ENCODE measurements at regions not wholly inside any gene's neighbourhood (a gene's known extent, or its start where the extent isn't known, plus 50 kb on each side); places are given as distances from the start of the nearest gene placed in this dataset.

DNA sequence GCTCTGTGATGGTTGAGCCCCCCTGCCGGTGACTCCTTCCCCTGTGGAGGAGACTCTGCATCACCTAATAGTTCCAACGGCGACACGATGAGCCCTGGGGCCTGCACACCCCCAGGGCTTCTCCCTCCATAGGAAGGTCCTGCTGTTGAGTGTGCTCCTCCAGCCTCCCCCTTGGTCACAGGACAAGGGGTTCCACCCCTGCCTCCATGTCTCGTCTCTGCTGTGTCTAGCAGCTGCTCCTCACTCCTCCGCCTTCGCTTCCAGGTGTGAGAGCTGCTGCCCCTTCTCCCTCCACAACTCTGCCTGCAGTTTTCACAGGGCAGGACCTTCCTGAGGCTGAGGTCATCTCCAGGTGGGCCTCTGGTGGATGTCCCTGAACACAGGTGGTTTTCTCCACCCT lies 1416.1 kb downstream of the TBC1D22A start:
- 82 to 92% (median 85%) methylated on average over 7 of the region's 7 CpGs for WGBS, 4 donors
- no peak for TF ChIP-seq POLR2A (IDR thresholded peaks at IDR 0.05)
- TF ChIP-seq, protein P1, sequence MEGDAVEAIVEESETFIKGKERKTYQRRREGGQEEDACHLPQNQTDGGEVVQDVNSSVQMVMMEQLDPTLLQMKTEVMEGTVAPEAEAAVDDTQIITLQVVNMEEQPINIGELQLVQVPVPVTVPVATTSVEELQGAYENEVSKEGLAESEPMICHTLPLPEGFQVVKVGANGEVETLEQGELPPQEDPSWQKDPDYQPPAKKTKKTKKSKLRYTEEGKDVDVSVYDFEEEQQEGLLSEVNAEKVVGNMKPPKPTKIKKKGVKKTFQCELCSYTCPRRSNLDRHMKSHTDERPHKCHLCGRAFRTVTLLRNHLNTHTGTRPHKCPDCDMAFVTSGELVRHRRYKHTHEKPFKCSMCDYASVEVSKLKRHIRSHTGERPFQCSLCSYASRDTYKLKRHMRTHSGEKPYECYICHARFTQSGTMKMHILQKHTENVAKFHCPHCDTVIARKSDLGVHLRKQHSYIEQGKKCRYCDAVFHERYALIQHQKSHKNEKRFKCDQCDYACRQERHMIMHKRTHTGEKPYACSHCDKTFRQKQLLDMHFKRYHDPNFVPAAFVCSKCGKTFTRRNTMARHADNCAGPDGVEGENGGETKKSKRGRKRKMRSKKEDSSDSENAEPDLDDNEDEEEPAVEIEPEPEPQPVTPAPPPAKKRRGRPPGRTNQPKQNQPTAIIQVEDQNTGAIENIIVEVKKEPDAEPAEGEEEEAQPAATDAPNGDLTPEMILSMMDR (IDR thresholded peaks at IDR 0.05) = no peak
- no peaks in the 10 kb centered on the region for H3K4me1 ChIP-seq
- no peak overlapping the region for H3K27ac ChIP-seq
- no peaks in the 10 kb centered on the region for H3K36me3 ChIP-seq
- H3K27me3 ChIP-seq = peaks cover 0 to 16% (median 0%) of the 10 kb centered on the region in 9 donors
- DNase-seq (peak in 1 of 5 donors; percentile 22), ATAC-seq (no peak)
- no peak overlapping the region for H3K4me3 ChIP-seq
- intact Hi-C loops (cut with DNase I) = no loop called here
- H3K9me3 ChIP-seq = no peaks in the 10 kb centered on the region

DNA sequence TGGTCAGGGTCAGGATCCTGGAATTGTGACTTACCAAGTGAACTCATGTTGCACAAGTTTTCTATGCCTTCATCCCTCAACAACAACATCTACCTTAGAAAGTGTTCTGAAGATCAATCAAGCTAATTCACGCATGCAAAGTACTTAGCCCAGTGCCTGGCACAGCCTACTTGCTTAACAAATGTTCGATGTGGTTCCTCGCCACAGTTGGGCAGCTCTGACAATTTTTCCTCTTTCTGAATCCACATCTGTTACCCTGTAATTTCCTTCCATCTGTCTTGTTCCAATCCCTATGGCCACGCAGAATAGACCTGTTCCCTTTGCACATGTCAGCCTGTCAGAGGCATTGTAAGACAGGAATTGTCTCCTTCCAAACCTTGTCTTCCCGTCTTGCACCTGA lies 1415.2 kb downstream of the TBC1D22A start:
- Histone ChIP-seq H3K4me1 (no peaks in the 10 kb centered on the region), H3K9me3 (no peaks in the 10 kb centered on the region), H3K27ac (no peak overlapping the region), H3K36me3 (no peaks in the 10 kb centered on the region), H3K27me3 (peaks cover 0 to 12% (median 0%) of the 10 kb centered on the region in 9 donors), H3K4me3 (no peak overlapping the region)
- 72 to 82% (median 78%) methylated on average over 5 of the region's 5 CpGs for WGBS, 4 donors
- ATAC-seq = no peak
- intact Hi-C loops (cut with DNase I) = no loop called here
- TF ChIP-seq, protein P1 (IDR thresholded peaks at IDR 0.05) = no peak
- TF ChIP-seq POLR2A (IDR thresholded peaks at IDR 0.05) = no peak
- DNase-seq = no peak

DNA sequence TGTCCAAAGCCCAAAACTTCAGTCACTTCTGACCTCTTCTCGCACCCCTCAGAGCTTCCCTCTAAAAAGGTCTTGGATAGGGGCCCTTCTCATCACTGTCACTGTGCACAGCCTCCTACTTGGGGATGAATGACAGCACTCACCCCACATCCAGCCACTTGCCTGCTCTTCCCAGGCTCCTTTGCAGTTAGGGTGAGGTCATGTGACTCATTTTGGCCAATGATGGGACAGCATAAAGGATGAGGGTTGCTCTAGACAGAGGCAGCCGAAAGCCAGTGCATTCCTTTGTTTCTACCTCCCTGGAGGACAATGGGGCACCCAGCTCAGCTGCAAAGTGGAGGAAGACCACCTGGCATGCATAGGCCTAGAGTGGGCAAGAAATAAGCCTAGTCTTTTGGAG lies 1413.3 kb downstream of the TBC1D22A start:
- H3K4me1 ChIP-seq = no peaks in the 10 kb centered on the region
- ATAC-seq (no peak), DNase-seq (no peak)
- H3K9me3 ChIP-seq = no peaks in the 10 kb centered on the region
- no peaks in the 10 kb centered on the region for H3K36me3 ChIP-seq
- no peak for TF ChIP-seq POLR2A (IDR thresholded peaks at IDR 0.05)
- TF ChIP-seq, protein P1 (IDR thresholded peaks at IDR 0.05) = no peak
- no peak overlapping the region for H3K27ac ChIP-seq
- H3K4me3 ChIP-seq = no peak overlapping the region
- H3K27me3 ChIP-seq = peaks cover 0 to 12% (median 0%) of the 10 kb centered on the region in 9 donors
- intact Hi-C loops (cut with DNase I) = no loop called here
- WGBS, 4 donors = 67 to 89% (median 81%) methylated on average over 2 of the region's 2 CpGs

DNA sequence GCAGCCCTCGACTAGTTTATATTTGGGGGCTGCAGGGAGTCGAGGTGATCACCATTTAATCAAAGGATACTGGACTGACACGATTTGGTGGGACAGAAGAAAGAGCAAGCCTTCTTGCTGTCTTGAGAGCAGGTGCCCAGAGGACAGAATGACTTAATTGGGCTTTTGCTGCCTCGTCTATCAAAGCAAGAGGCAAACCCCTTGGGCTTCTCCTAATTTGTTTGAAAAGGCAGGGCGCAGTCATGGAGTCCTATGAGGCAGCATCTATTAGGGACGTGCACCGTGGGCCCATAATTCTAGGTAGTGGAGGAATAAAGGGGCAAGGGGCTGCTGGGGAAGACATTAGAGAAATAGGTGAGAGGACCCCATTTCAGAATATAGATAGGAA lies 1411.3 kb downstream of the TBC1D22A start:
- no peak for ATAC-seq
- Histone ChIP-seq H3K27me3 (peaks cover 0 to 12% (median 0%) of the 10 kb centered on the region in 9 donors), H3K4me3 (no peak overlapping the region), H3K36me3 (no peaks in the 10 kb centered on the region), H3K9me3 (no peaks in the 10 kb centered on the region), H3K4me1 (no peaks in the 10 kb centered on the region), H3K27ac (no peak overlapping the region)
- TF ChIP-seq, protein P1 (IDR thresholded peaks at IDR 0.05) = no peak
- no peak for TF ChIP-seq POLR2A (IDR thresholded peaks at IDR 0.05)
- intact Hi-C loops (cut with DNase I) = no loop called here
- no peak for DNase-seq
- 52 to 72% (median 60%) methylated on average over 7 of the region's 7 CpGs for WGBS, 4 donors

All from heart left ventricle (tissue), 16 donors.